GM21360 (cell line): ENCODE measurements at regions not wholly inside any gene's neighbourhood (a gene's known extent, or its start where the extent isn't known, plus 50 kb on each side); places are given as distances from the start of the nearest gene placed in this dataset.
"Not testable (repeated sequence)": the region's sequence is repeated elsewhere in the genome, so short reads cannot be mapped to it uniquely, and the experiment has no call there.

Source experiments
- ATAC-seq: cut with Tn5 transposase; IDR thresholded peaks from one replicate; pipeline ENCODE4 v1.9.1; 2021; ENCODE audit warnings: mild to moderate bottlenecking, moderate library complexity; ENCODE audit not compliant: unreplicated experiment

DNA sequence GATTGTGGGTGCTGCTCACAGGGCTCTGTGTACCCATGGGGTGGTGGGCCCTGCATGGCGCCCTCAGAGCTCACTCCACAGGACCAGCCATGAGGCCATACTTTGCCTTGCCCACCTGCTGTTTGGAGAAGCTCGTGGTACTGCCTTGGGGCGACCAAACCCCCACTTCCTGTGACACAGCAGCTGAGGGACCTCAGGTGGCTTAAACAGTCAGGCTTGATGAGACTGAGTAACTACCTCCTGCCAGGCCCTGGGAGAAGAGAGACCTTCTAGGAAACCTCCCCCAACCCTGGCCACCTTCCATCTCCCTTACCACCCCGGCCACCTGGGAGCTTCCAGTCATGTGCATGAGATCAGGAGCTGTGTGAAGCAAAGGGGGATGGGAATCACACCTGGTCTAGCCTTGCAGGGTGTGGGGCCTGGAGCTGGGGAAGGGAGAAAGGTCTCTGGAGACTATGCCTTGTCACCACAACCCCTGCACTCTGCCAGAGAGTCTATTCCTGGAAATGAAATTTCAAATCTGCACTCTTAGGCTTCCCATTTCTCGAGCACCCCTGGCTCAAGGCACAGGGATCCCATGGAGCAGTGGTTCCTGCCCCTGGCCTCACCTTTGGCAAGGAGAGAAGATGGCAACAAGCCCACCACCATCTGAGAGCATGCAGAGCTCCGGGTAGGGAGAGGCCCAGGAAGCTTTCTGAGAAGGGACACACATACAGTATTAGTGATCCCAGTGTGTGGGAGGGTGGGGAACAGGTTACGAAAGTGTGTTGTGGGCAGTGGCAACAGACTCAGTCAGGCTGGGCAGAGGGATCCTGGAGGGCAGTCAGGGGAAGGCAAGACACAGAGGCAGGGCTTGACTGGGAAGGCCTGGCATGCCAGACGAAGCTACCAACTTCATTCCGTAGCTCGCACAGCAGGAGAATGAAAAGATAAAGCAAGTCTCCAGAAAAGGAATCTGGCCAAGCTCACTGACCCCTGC is 125.0 kb downstream of the URI1 start:
- ATAC-seq = no peak

DNA sequence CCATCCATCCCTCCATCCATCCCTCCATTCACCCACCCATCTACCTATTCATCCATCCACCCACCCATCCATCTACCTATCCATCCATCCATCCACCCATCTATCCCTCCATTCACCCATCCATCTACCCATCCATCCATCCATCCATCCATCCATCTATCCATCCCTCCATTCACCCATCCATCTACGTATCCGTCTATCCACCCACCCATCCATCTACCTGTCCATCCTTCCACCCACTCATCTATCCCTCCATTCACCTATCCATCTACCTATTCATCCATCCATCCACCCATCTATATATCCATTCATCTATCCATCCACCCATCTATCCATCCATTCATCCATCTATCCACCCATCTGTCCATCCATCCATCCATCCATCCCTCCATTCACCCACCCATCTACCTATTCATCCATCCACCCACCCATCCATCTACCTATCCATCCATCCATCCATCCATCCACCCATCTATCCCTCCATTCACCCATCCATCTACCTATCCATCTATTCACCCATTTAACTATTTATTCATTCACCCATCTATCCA is 126.0 kb downstream of the URI1 start:
- not testable (repeated sequence) for ATAC-seq

DNA sequence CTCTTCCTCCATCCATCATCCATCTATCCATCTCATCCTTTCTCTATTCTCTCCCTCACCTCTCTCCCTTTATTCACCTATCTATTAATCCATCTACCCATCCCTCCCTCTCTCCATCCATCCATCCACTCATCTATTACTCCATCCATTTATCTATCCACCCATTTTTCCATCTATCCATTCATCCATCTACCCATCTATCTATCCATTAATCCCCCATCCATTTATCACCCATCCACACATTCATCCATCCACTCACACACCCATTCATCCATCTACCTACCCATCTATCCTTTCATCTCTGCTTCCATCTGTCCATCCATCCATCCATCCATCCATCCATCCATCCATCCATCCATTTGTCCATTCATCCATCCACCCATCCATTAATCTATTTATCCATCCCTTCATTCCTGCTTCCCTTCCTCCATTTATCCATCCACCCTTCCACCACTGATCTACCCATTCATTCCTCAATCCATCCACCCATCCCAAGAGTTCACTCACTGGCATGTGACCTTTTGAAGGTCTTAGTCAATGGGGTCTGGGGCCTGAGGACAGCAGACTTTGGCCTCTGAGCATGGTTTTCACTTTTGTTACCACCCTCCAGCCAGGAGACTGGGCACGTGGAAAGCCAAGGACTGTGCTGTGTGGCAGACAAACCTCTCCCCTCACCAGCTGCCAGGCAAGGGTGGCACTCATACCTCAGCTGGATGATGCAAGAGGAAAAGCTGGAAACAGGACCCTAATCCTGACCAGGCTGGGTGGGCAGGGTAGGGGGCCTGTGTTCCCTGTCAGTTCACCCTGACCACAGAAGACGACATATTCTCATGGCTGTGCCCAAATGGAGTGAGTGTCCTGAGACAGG is 126.7 kb downstream of the URI1 start:
- no peak for ATAC-seq

DNA sequence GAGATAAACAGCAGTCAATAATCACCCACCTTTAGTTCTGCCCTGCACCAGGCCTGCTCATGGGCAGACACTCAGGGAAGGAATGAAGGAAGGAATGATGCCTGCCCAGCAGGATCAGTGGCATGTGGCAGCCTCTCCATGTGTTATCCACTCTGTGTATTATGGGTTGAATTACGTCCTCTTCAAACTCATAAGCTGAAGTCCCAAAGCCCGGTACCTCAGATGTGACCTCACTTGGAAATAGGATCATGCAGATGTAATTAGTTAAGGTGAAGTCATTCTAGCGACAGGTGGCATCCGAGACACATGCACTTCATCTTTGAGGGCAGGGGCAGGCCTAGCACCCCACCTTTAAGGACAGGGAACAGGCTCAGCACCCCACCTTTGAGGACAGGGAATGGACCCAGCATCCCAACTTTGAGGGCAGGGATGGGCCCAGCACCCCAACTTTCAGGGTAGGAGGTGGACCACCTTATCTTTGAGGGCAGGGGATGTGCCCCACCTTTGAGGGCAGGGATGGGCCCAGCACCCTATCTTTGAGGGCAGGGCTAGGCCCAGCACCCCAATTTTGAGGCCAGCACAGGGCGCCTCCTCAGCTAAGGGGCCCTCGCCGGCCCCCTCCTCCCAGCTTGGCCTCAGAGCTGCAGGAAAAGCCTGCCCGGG is 127.6 kb downstream of the URI1 start:
- ATAC-seq = no peak

GRCh38 chr19:30070198-30070967 is 128.3 kb downstream of the URI1 start:
- no peak for ATAC-seq

GRCh38 chr19:30070968-30071632 is 129.1 kb downstream of the URI1 start:
- no peak for ATAC-seq

GRCh38 chr19:30071871-30072270 is 129.8 kb downstream of the URI1 start:
- ATAC-seq = no peak

DNA sequence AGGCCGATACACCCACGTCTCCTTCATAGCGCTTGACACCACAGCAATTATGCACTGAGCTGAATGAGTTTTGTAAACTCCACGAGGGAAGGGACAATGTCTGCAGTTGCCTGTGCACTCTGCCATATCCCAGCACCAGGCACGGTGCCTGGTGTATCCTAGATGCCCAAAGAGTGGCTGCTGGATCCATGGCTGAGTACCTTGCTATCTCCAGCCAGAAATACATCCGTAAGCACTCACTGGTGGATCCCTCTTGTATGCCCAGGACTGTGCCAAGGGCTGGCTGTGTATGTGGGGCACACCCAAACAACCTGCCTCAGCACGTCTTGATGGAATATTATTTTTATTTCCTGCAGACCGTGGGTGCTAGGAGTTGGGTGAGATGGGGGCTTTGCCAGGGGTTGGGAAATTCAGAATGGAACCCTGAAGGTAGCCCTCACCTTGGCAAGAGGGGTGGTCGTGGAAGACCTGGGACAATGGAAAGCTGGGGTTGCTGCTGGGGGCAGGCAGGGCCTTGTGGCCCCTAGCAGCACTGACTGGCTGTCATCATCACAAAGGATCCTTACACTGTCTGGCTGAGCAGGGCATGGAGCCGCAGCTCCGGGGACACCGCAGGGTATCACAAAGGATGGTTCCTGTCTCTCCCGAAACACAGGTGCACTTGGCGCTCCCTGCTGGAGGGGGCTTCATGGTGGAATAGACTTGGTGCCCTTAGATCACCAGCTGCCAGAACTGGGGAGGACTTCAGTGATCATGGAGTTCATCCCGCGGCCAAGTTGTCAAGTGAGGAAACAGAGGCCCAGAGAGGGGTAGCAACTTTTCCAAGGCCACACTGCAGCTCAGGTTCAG is 131.3 kb downstream of the URI1 start:
- ATAC-seq = no peak

- no peak for ATAC-seq
These were observed 132.1 kb downstream of the URI1 start for GRCh38 chr19:30074096-30074495.

DNA sequence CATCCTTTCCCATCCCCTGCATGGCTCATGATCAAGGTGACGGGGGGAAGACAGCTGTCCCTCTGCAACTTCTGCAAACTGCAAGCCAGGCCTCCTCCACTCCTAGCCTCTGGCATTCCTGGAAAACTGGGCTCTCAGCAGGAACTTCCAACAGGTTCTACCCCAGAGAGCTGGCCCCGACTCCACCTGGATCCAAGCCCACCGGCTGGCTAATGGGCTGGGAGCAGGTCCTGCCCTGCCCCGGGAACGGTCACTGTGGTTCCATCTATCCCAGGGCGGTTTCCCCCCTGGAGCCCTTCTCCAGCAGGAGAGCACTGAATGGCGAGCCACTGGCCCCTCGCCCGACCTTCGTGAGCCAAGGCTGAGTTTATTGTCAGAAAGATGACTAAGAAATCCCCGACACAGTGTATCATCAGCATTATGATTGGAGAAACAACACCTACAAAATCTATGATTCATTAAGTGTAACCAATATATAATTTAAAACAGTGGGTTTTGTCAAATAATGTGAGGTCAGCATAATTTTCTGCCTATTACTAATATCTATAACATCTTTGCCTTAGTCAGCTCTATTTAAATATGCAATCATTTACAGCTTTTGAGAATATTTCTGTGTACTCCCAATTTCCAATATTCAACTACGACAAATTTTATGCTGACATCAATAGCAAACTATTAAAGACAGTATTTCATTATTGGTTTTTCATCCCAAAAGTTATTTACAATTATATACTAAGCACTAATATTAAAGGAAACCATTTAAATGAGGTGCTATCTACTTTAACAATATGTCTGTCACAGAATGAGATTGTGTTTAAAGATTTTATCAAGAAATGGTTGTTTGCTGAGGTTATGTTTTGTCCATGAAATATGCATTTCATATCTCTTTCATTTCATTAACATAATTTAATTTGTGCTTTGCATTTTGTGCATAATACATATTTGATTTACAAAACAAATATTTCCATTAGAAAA is 133.0 kb downstream of the URI1 start:
- no peak for ATAC-seq

DNA sequence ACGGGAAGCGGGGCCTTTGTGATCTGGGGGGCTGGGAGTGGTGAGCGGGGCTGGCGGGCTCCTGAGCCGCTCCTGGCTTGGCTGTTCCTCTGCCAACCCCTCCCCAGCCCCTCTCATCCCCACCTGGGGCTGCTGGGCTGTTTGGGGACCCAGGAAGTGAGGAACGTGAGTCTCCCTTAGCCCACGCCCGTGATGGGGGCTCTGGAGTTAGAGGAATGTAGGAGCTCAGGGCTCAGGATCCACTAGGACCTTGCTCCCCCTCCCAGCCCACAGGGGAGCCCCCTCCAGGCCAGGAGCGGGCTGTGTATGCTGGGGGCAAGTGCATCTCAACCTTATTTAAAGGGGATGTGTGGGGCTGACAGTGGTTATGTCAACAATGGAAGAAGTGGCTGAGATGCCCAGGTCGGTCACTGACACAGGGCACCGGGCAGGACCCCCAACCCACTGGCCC is 134.1 kb downstream of the URI1 start:
- no peak for ATAC-seq

DNA sequence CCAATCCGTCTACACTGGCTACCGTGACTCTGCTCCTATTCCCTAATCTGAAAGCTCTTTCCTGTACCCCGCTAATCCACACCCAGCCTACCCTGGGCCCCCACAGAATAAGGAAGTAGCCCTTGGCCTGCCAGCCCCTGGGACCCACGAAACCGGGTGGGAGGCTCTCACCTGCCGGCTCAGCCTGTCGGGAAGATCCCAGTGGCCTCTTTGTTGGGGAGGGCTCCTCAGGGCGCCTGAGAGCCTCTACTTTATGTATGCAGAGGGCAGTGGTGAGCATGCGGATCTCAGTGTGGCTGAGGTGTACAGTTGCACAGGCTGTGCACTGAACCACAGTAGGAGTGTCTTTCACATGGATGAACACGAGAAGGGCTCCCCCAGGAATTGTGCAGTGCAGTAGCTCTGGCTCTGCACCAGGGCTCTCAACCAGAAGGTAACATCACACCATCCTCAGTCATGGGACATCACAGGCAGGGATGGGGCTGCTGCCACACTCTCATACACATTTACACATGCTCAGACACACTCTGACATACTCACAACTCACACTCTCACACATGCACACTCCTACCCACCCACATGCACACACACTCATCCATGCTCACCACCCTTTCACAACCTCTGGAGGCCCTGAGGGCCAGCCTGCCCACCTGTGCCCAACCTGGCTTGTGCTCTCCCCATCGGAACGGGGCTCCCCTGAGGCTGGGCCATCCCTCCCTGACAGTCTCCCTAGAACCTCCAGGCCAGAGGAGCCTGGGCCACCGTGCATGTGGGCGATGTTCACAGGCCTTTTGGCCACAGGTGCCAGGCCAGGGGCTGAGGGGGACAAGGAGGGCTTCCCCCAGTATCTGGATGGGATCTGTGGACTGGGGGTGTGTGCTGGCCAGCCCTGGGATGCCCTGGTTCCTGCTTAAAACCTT is 135.0 kb downstream of the URI1 start:
- no peak for ATAC-seq

GRCh38 chr19:30077851-30078355 is 135.9 kb downstream of the URI1 start:
- no peak for ATAC-seq

DNA sequence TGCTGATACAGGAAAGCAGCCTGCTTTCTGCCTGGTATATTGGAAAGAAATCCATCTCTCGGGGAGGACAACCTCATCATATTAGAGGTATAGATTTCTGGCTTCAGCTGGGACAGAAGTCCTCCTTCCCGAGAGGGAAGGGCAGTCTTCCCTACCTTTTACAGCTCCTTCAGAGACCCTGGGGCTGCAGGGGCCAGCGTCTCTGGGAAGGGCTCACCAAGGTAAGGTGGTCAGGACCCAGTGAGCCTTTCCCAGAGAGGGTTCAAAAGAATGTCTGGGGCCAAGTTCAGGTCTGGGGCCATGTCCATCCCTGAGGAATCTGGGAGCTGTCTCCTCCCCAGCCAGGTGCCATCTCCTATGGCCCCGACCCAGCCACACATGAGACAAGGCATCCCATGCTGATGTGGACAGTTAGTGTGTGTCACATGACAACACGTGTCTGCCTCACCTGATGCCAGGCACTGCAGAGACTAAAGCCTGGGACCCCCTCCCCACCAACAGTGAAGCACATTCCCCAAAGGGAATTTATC is 136.4 kb downstream of the URI1 start:
- no peak for ATAC-seq

DNA sequence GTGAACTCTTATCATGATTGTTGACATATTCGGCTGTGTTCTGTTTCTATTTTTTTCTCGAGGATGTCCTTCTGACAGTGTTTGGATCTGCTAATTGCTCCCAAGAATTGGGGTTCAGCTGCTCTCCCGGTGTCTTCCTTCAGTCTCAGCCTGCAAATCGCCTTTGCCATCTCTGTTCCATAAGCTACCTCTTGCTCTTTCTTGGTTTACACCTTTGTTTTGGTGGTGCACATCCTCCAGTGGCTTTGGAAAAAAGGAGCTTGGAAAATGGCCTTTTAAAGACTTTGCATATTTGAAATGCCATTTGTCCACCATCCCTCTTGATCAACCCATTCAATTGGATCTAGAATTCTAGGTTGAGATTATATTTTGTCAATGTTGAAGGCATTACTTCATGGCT is 137.2 kb downstream of the URI1 start:
- no peak for ATAC-seq

- ATAC-seq = no peak
These were observed 140.1 kb downstream of the URI1 start for GRCh38 chr19:30082168-30082567.
